Umbilical cord (tissue), 1 donor: ENCODE measurements at regions not wholly inside any gene's neighbourhood (a gene's known extent, or its start where the extent isn't known, plus 50 kb on each side); places are given as distances from the start of the nearest gene placed in this dataset.
"Not testable (repeated sequence)": the region's sequence is repeated elsewhere in the genome, so short reads cannot be mapped to it uniquely, and the experiment has no call there.

Source experiments
- DNase-seq: peaks from one replicate; pipeline ENCODE4 v3.0.0-alpha.2; 2015; ENCODE audit warnings: low spot score

DNA sequence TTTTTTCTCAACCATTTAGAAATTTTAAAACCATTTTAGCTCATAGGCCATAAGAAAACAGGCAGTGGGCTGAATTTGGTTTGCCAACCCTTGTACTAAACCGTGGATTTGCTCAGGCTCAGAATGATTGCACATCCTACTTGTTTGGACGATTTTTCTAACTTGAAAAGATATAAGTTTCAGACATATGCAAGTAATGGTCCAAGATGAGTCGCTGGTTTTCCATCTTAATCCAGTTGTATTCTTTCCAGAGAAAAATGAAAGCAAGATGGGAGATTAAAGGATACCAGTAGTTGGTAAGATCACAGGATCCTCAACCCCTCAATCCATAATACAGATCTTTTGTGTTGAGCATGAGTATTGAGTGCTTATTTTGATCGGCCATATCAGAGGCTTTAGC lies 250.9 kb downstream of the TINAG start:
- DNase-seq, result peak; percentile 95

GRCh38 chr6:54564188-54564587 lies 255.9 kb downstream of the TINAG start:
- DNase-seq, result not testable (repeated sequence)

DNA sequence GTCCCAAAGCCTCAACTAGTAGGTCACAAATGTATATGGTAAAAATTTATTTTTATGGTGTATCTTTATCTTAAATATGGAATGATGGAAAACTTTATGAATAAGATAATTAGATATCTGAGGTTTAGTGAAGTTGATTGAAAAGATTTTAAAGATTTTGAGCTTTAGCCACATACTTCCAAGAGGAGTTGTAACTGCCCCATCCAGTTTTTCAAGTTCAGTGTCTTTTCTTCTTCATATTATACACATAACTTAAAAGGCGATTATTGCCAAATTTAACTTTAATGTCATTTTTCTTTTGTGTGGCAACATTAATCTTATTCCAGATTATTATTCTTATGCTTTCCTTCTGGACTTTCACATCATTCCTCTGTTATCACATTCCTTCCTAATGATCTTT lies 266.4 kb downstream of the TINAG start:
- peak; percentile 27 for DNase-seq

DNA sequence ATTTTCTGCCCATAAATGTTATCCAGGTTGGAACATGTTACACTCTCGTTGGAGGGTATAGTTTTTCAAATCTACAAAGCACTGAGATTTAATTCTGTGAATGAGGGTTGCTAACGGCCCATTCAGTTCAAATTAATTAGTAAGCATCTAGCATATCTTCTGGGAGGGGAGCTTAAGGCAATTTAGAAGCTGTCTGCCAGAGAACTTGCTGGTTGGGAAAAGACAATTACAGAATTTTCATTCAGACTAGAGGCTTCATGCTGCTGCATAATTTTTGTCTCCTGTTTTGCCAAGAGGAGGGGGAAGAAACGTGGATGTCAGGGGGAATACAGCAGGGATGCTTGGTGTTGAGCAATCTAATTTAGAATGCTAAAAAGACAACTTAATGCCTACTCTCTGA lies 268.3 kb upstream of the FAM83B start:
- DNase-seq, result no peak

DNA sequence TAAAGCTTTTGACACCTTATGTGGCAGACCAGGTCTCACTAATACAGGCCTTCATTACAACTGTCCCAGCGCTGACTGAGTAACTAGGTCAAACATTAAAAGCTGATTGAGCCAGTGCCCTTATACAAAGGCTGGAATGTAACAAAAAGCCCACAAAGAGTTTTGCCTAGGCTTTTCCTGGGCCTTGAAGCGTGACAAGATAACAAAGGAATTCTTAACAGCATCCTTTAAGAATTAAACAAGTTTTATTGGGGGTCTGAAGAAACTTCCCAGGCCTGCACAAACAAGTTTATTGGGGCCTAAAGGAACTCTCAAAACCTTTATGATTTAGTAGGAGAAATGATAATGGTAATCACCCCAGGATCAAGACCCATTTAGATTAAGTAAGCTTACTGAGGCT lies 267.6 kb upstream of the FAM83B start:
- DNase-seq, result peak; percentile 58

- no peak for DNase-seq
Observed at GRCh38 chr6:54586251-54586650, 260.3 kb upstream of the FAM83B start.

DNA sequence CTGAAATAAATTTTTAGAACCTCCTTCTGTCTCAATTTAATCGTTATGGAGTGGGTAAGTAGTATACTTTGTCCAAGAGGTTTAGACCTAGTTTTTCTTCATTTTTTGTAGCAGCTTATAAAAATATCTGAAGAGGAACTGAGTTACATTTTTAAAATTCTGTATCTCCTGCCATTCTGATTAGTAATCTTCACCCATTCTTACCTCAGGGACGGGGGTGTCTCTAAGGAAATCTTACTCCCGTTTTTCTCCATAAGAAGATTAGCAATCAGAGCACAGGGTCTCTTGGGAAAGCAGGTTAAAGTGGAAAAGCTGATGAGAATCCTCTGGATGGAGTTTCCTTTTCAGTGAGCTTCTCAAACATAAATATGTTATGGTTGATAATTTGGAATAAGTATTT lies 259.3 kb upstream of the FAM83B start:
- DNase-seq, result no peak

GRCh38 chr6:54588176-54588575 lies 258.4 kb upstream of the FAM83B start:
- DNase-seq, result no peak

GRCh38 chr6:54595844-54596243 lies 250.7 kb upstream of the FAM83B start:
- DNase-seq, result no peak

- no peak for DNase-seq
Observed at GRCh38 chr6:54598787-54599313, 247.7 kb upstream of the FAM83B start.

DNA sequence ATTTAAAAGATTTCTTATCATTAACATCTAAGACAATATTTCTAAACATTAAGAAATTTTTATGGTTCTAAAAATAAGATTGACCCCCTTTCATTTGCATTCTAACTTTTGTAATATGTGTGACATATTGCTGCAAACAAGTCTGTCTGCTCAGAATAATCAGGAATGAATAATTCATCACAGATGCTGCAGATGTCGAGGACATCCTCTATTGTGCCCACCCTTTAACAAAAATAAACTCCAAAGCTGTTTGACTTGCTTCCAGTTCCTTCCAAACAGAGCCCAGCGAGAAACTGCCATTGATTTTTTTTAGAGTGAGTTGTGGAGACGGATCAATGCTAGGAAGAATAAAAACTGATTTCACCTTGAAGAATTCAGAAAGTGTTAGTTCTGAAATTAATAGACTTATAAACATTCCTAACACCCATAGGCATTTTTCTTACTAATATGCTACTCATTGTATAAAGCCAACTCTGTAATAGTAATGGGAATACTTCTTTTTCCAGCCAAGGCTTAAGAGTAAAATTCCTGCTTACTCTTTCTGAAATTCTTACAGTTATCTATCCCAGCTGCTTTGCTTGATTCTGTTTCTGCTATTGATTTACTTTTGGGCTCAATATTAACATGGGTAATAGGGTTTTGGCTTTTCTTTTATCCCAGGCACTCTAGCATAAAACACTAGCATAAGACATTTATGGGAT lies 244.8 kb upstream of the FAM83B start:
- no peak for DNase-seq

- no peak for DNase-seq
Observed at GRCh38 chr6:54602591-54602990, 244.0 kb upstream of the FAM83B start.

GRCh38 chr6:54609981-54610380 lies 236.6 kb upstream of the FAM83B start:
- DNase-seq, result no peak

DNA sequence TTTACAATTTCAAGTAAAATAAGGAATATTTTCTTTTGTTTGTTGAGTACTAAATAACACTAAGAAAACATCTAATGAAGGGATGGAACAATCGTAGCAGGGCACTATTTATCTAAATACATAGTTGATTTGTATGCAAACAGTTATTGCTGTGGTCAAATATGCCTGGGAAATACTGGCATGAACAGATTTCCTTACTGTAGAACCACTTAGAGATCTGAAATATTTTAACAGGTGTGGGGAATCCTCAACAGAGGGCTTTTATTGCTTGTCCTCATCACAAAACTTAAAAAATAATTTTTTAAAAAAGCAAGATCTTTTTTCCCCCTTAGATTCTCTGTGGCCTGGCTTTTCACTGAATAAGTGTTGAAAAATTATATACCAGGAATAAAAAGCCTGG lies 233.0 kb upstream of the FAM83B start:
- DNase-seq, result no peak

- DNase-seq, result no peak
Observed at GRCh38 chr6:54614499-54615195, 231.9 kb upstream of the FAM83B start.

- DNase-seq, result peak; percentile 74
Observed at GRCh38 chr6:54617730-54618129, 228.8 kb upstream of the FAM83B start.

GRCh38 chr6:54618572-54618971 lies 228.0 kb upstream of the FAM83B start:
- DNase-seq, result no peak

GRCh38 chr6:54619102-54619501 lies 227.5 kb upstream of the FAM83B start:
- no peak for DNase-seq

DNA sequence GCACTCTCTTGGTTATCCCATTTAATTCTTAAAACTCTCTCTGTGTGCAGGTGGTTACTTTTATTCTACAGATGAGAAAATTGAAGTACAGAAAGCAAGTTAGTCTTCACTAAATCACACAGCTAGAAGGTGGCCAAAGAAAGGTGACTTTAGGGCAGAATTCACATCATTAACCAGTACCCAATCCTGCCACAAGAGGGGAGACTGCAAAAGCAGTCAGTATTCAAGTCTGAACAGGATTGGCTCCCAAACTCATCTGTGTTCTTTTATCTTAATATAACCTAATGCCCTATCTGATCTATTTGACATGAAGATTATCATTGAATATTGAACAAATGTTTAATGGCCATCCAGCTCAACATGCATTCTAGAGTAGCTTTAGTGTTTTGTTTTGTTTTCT lies 225.3 kb upstream of the FAM83B start:
- DNase-seq, result no peak

- no peak for DNase-seq
Observed at GRCh38 chr6:54624216-54624615, 222.4 kb upstream of the FAM83B start.

- no peak for DNase-seq
Observed at GRCh38 chr6:54624779-54625178, 221.8 kb upstream of the FAM83B start.

DNA sequence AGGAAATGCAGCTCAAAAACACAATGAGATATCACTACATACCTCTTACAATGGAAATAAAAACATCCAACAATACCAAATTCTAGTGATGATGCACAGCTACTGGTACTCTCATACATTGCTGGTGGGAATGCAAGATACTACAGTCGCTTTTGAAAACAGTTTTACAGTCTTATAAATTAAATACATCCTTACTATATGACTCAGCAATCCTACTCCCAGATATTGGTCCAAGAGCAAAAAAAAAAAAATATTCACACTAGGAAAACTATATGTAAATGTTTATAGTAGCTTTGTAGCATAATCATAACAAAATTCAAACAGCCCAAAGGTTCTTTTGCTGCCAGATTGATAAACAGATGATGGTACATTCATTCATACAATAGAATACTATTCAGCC lies 217.4 kb upstream of the FAM83B start:
- no peak for DNase-seq

DNA sequence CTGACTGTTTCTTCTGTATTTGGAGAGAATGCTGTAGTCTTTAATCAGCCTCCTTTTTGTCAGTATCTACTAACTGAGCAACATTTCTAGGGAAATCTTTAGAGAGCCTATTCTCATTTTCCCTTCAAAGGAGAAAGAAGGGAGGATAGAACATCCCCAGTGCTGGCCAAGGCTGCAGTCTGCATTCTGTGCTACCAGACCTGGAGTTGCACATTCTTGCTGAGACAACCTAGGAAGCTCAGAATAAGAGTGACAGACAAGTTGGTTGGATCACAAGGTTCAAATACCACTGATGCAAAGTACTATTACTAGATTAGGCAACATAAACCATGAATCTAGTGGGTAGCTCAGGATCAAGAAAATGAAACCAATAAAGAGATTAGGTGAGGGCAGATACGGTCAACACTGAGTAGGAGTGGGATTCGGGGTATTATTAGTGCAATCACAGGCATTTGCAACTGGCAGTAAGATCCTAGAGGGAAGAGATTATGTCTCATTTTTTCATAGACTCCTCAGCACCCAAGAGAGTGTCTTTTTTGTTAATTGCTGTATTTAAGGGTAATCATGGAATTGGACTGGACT lies 213.5 kb upstream of the FAM83B start:
- DNase-seq, result no peak
